HEK293 (cell line): ENCODE measurements at regions not wholly inside any gene's neighbourhood (a gene's known extent, or its start where the extent isn't known, plus 50 kb on each side); places are given as distances from the start of the nearest gene placed in this dataset.

Experiments
- CTCF ChIA-PET: fragments of 350-600 bp; formaldehyde crosslinking; extraction: SDS; loops from one replicate; lab custom pipeline; 2021; ENCODE audit warnings: antibody characterized with exemption; lab: Yijun Ruan, JAX
- POLR2A ChIA-PET: fragments of 300-600 bp; formaldehyde crosslinking; extraction: SDS; loops from one replicate; lab custom pipeline; 2020; ENCODE audit warnings: antibody characterized with exemption, inconsistent platforms; lab: Yijun Ruan, JAX
- H3K27ac ChIP-seq: fragments of 200-500 bp; sonication (Bioruptor generic); 2 replicates; pipeline ENCODE4 v1.5.1; 2014; ENCODE audit warnings: low read depth, low read length, control low read depth, inconsistent platforms; ENCODE audit errors: extremely low read depth
- H3K36me3 ChIP-seq, 2 experiments: fragments of 200-500 bp in 1 of 2; sonication (Bioruptor generic) in 1 of 2; 1 replicate in 1 of 2; 2 replicates in 1 of 2; pipeline ENCODE4 v1.5.1; 2014 to 2017; ENCODE audit warnings: inconsistent platforms in 2 of 2, low read length in 2 of 2; ENCODE audit not compliant: control insufficient read depth in 2 of 2, insufficient read depth in 1 of 2
- H3K4me1 ChIP-seq: fragments of 200-500 bp; sonication (Bioruptor generic); 2 replicates; pipeline ENCODE4 v1.5.1; 2014; ENCODE audit warnings: mild to moderate bottlenecking, low read length, inconsistent platforms; ENCODE audit not compliant: control insufficient read depth, insufficient read depth
- H3K4me3 ChIP-seq: 2 replicates; pipeline ENCODE4 v1.5.1; 2011; ENCODE audit warnings: low read depth, mild to moderate bottlenecking, control low read depth, low read length, moderate library complexity
- H3K9me3 ChIP-seq: fragments of 200-500 bp; sonication (Bioruptor generic); 2 replicates; pipeline ENCODE4 v1.5.1; 2014; ENCODE audit warnings: low read depth, low read length, inconsistent platforms; ENCODE audit not compliant: control insufficient read depth, insufficient read depth
- KLF7 ChIP-seq: fragments of 450-650 bp; formaldehyde crosslinking; IDR thresholded peaks from 2 replicates; pipeline ENCODE4 v1.5.1; 2016; ENCODE audit warnings: missing biosample characterization, missing genetic modification characterization, borderline replicate concordance
- KLF9 ChIP-seq: fragments of 450-650 bp; formaldehyde crosslinking; IDR thresholded peaks from 2 replicates; pipeline ENCODE4 v1.5.1; 2016; ENCODE audit warnings: missing biosample characterization, missing genetic modification characterization, low read depth
- OSR2 ChIP-seq: fragments of 450-650 bp; formaldehyde crosslinking; IDR thresholded peaks from 2 replicates; pipeline ENCODE4 v1.5.1; 2016; ENCODE audit warnings: missing biosample characterization, missing genetic modification characterization
- ZNF10 ChIP-seq: fragments of 450-650 bp; formaldehyde crosslinking; IDR thresholded peaks from 2 replicates; pipeline ENCODE4 v1.5.1; 2017; ENCODE audit warnings: missing biosample characterization, missing genetic modification characterization
- ZNF121 ChIP-seq: fragments of 450-650 bp; formaldehyde crosslinking; IDR thresholded peaks from 2 replicates; pipeline ENCODE4 v1.5.1; 2016; ENCODE audit warnings: missing biosample characterization, missing genetic modification characterization
- ZNF248 ChIP-seq: fragments of 450-650 bp; formaldehyde crosslinking; IDR thresholded peaks from 2 replicates; pipeline ENCODE4 v1.5.1; 2017; ENCODE audit warnings: missing biosample characterization, missing genetic modification characterization
- ZNF274 ChIP-seq, 2 experiments: fragments of 200-500 bp in 1 of 2; fragments of 450-650 bp in 1 of 2; sonication (Bioruptor generic) in 1 of 2; formaldehyde crosslinking in 1 of 2; IDR thresholded peaks; 2 replicates each; pipeline versions ENCODE4 v1.5.1 to v1.6.1; 2014 to 2016; ENCODE audit warnings: borderline replicate concordance in 1 of 2, inconsistent platforms in 1 of 2, low read length in 1 of 2, missing biosample characterization in 1 of 2, missing genetic modification characterization in 1 of 2
- ZNF423 ChIP-seq: fragments of 450-650 bp; formaldehyde crosslinking; IDR thresholded peaks from 2 replicates; pipeline ENCODE4 v1.5.1; 2016; ENCODE audit warnings: missing biosample characterization, missing genetic modification characterization
- ZNF433 ChIP-seq: fragments of 450-650 bp; formaldehyde crosslinking; IDR thresholded peaks from 2 replicates; pipeline ENCODE4 v1.5.1; 2016; ENCODE audit warnings: missing biosample characterization, missing genetic modification characterization, low read depth
- ZNF473 ChIP-seq: fragments of 450-650 bp; formaldehyde crosslinking; IDR thresholded peaks from 2 replicates; pipeline ENCODE4 v1.5.1; 2017; ENCODE audit warnings: missing biosample characterization, missing genetic modification characterization
- ZNF501 ChIP-seq: fragments of 450-650 bp; formaldehyde crosslinking; IDR thresholded peaks from 2 replicates; pipeline ENCODE4 v1.5.1; 2016; ENCODE audit warnings: missing biosample characterization, missing genetic modification characterization
- ZNF549 ChIP-seq: fragments of 450-650 bp; IDR thresholded peaks from 2 replicates; pipeline ENCODE4 v1.5.1; 2018; ENCODE audit warnings: missing biosample characterization, missing genetic modification characterization, mild to moderate bottlenecking, inconsistent platforms, moderate library complexity
- ZNF571 ChIP-seq: fragments of 450-650 bp; formaldehyde crosslinking; IDR thresholded peaks from 2 replicates; pipeline ENCODE4 v1.5.0; 2017; ENCODE audit warnings: missing biosample characterization, missing genetic modification characterization
- ZNF585B ChIP-seq: fragments of 450-650 bp; formaldehyde crosslinking; IDR thresholded peaks from 2 replicates; pipeline ENCODE4 v1.5.1; 2016; ENCODE audit warnings: missing biosample characterization, missing genetic modification characterization
- ZNF707 ChIP-seq: fragments of 450-650 bp; formaldehyde crosslinking; IDR thresholded peaks from 2 replicates; pipeline ENCODE4 v1.5.1; 2016; ENCODE audit warnings: missing biosample characterization, missing genetic modification characterization
- ZNF776 ChIP-seq: fragments of 450-650 bp; formaldehyde crosslinking; IDR thresholded peaks from 2 replicates; pipeline ENCODE4 v1.5.0; 2017; ENCODE audit warnings: missing biosample characterization, missing genetic modification characterization, borderline replicate concordance
- ZNF777 ChIP-seq: fragments of 450-650 bp; formaldehyde crosslinking; IDR thresholded peaks from 2 replicates; pipeline ENCODE4 v1.5.1; 2017; ENCODE audit warnings: missing biosample characterization, missing genetic modification characterization, borderline replicate concordance
- ZNF792 ChIP-seq: fragments of 450-650 bp; formaldehyde crosslinking; IDR thresholded peaks from 2 replicates; pipeline ENCODE4 v1.5.1; 2016; ENCODE audit warnings: missing biosample characterization, missing genetic modification characterization
- ZNF830 ChIP-seq: fragments of 450-650 bp; IDR thresholded peaks from 2 replicates; pipeline ENCODE4 v1.5.0; 2018; ENCODE audit warnings: missing biosample characterization, missing genetic modification characterization, low read depth, mild to moderate bottlenecking, moderate library complexity
- ZSCAN23 ChIP-seq: fragments of 450-650 bp; formaldehyde crosslinking; IDR thresholded peaks from 2 replicates; pipeline ENCODE4 v1.5.1; 2016; ENCODE audit warnings: missing biosample characterization, missing genetic modification characterization
- TF ChIP-seq, protein P1 (sequence below): fragments of 450-650 bp; formaldehyde crosslinking; IDR thresholded peaks from 2 replicates; pipeline ENCODE4 v1.5.1; 2016; ENCODE audit warnings: missing biosample characterization, missing genetic modification characterization
- TF ChIP-seq, protein P2 (sequence below): fragments of 450-650 bp; formaldehyde crosslinking; IDR thresholded peaks from 2 replicates; pipeline ENCODE4 v1.5.1; 2016; ENCODE audit warnings: missing biosample characterization, missing genetic modification characterization
- TF ChIP-seq, protein P3 (sequence below): fragments of 450-650 bp; formaldehyde crosslinking; optimal IDR thresholded peaks from 2 replicates; pipeline ENCODE3; 2016; ENCODE audit warnings: missing biosample characterization, mild to moderate bottlenecking, missing genetic modification characterization

DNA sequence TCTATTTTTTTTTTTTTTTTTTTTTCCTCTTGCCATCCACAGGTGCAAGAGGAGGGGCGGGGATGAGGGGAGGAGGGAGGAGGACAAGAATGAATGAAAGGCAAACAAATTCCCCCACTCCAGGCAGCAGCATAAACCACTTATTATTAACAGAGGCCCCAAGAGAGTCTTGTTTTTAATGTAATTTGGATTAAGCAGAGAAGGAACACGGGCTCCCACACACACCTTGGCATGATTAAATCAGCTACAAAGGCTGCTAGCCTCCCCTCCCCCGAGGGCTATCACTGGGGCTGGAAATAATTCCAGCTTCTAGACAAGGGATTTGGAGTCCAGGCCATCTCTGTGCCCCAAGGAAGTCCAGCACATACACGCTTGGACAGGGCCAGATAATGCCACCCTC, 93.4 kb upstream of the DRD2 start:
- TF ChIP-seq ZNF121 (tag by site-specific recombination) = no peak
- TF ChIP-seq, protein P1, sequence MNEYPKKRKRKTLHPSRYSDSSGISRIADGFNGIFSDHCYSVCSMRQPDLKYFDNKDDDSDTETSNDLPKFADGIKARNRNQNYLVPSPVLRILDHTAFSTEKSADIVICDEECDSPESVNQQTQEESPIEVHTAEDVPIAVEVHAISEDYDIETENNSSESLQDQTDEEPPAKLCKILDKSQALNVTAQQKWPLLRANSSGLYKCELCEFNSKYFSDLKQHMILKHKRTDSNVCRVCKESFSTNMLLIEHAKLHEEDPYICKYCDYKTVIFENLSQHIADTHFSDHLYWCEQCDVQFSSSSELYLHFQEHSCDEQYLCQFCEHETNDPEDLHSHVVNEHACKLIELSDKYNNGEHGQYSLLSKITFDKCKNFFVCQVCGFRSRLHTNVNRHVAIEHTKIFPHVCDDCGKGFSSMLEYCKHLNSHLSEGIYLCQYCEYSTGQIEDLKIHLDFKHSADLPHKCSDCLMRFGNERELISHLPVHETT (tag by site-specific recombination) = no peak
- no peak for TF ChIP-seq OSR2 (tag by site-specific recombination)
- TF ChIP-seq ZNF585B (tag by site-specific recombination) = no peak
- no peak for TF ChIP-seq ZNF571 (tag by site-specific recombination)
- no peak for TF ChIP-seq ZNF549 (tag by site-specific recombination)
- TF ChIP-seq ZNF501 (tag by site-specific recombination) = no peak
- no peak for TF ChIP-seq ZNF473 (tag by site-specific recombination)
- TF ChIP-seq ZNF10 (tag by site-specific recombination) = no peak
- TF ChIP-seq ZNF707 (tag by site-specific recombination) = no peak
- TF ChIP-seq, protein P2, sequence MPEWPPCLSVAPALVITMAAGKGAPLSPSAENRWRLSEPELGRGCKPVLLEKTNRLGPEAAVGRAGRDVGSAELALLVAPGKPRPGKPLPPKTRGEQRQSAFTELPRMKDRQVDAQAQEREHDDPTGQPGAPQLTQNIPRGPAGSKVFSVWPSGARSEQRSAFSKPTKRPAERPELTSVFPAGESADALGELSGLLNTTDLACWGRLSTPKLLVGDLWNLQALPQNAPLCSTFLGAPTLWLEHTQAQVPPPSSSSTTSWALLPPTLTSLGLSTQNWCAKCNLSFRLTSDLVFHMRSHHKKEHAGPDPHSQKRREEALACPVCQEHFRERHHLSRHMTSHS (tag by site-specific recombination) = no peak
- no peak for TF ChIP-seq ZNF777 (tag by site-specific recombination)
- no peak for TF ChIP-seq ZNF423
- TF ChIP-seq ZNF248 (tag by site-specific recombination) = no peak
- no peak for TF ChIP-seq ZNF830 (tag by site-specific recombination)
- TF ChIP-seq KLF7 = no peak
- TF ChIP-seq ZNF274 (IDR thresholded peaks at IDR 0.05; ENCODE audit: low read length) = no peak
- TF ChIP-seq ZNF274 (tag by site-specific recombination; IDR thresholded peaks at IDR 0.05; ENCODE audit: borderline replicate concordance) = no peak
- TF ChIP-seq, protein P3, sequence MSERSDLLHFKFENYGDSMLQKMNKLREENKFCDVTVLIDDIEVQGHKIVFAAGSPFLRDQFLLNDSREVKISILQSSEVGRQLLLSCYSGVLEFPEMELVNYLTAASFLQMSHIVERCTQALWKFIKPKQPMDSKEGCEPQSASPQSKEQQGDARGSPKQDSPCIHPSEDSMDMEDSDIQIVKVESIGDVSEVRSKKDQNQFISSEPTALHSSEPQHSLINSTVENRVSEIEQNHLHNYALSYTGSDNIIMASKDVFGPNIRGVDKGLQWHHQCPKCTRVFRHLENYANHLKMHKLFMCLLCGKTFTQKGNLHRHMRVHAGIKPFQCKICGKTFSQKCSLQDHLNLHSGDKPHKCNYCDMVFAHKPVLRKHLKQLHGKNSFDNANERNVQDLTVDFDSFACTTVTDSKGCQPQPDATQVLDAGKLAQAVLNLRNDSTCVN (tag by site-specific recombination) = no peak
- no peak for TF ChIP-seq ZNF776 (tag by site-specific recombination)
- Histone ChIP-seq H3K9me3 (no peaks in the 10 kb centered on the region), H3K27ac (no peak overlapping the region), H3K36me3 (no peaks in the 10 kb centered on the region), H3K4me1 (no peaks in the 10 kb centered on the region), H3K4me3 (no peak overlapping the region)
- ChIA-PET CTCF (no interaction called here), POLR2A (no interaction called here)

DNA sequence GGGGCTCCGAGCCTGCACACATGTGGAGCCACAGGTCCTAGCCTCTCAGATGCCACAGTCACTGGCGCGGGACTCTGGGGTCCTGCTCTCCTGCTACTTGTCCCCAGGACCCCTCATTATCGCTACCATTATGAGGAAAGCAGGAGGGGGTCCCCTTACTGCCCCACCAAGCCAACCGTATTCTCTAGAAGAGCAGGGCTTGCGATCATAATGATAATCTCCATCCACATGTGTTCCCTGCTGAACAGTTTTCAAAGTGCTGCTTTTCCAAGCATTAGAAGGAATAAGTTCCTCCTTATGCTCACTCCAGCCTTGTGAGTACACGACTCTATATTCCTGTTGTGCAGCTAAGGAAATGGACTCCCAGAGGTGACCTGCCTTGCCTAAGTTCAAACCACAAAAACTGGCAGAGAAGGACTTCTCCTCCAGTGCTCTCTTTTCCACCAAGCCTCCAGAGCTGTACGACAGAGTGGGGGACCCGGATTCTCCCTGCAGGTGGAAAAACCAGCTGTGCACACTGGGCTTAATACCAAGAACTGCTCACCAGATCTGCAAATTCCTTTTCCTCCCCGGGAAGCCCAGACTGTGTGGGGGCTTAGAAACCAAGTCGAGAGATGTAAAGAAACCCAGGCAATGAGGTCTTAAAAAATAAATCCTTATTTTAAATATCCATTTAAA, 92.8 kb upstream of the DRD2 start:
- Histone ChIP-seq H3K4me3 (no peak overlapping the region), H3K4me1 (no peaks in the 10 kb centered on the region), H3K36me3 (no peaks in the 10 kb centered on the region), H3K9me3 (no peaks in the 10 kb centered on the region), H3K27ac (no peak overlapping the region)
- no peak for TF ChIP-seq ZNF776 (tag by site-specific recombination)
- TF ChIP-seq KLF9 (tag by site-specific recombination) = no peak
- no peak for TF ChIP-seq ZSCAN23 (tag by site-specific recombination)
- no peak for TF ChIP-seq ZNF423
- TF ChIP-seq ZNF433 (tag by site-specific recombination) = no peak
- TF ChIP-seq ZNF792 (tag by site-specific recombination) = no peak
- CTCF ChIA-PET = no interaction called here
- POLR2A ChIA-PET = no interaction called here
